Motor neuron (in vitro differentiated cells): ENCODE measurements at regions not wholly inside any gene's neighbourhood (a gene's known extent, or its start where the extent isn't known, plus 50 kb on each side); places are given as distances from the start of the nearest gene placed in this dataset.

ENCODE experiments used
- ATAC-seq, 8 experiments: fragments of 200-7000 bp; cut with Tn5 transposase; replicated peaks in 6 of 8; 2 replicates each; pipeline ENCODE4 v1.8.0; 2021; ENCODE audit warnings: mild to moderate bottlenecking in 8 of 8, moderate library complexity in 8 of 8
- H3K27ac ChIP-seq, 2 donors: fragments of 250-450 bp; sonication (Bioruptor Pico); 2 replicates each; pipeline ENCODE4 v1.9.0; 2021; ENCODE audit warnings: antibody characterized with exemption in 2 of 2, mild to moderate bottlenecking in 2 of 2, moderate library complexity in 1 of 2
- H3K4me1 ChIP-seq, 2 donors: fragments of 250-450 bp; sonication (Bioruptor Pico); replicated peaks in 1 of 2; 2 replicates each; pipeline ENCODE4 v1.6.1; 2021; ENCODE audit warnings: antibody characterized with exemption in 2 of 2, mild to moderate bottlenecking in 2 of 2, moderate library complexity in 1 of 2
- H3K4me3 ChIP-seq, 5 donors: fragments of 250-450 bp; sonication (Bioruptor Pico); 2 replicates each; pipeline ENCODE4 v1.9.0; 2021; ENCODE audit warnings: antibody characterized with exemption in 5 of 5, mild to moderate bottlenecking in 5 of 5, moderate library complexity in 4 of 5
- WGBS, 10 experiments: fragments of 450-650 bp; shearing (Covaris generic); methylation state at CpG; one replicate each; pipeline ENCODE4 v1.0.0; 2022; 5-methylcytosine and 5-hydroxymethylcytosine counted together
- in situ Hi-C, 9 experiments: fragments of 400-800 bp; cut with MboI; loops; one replicate each; pipeline ENCODE4 v1.15.0; 2021; ENCODE audit warnings: low sequenced_read_pairs in 9 of 9, low pct_unique_long_range_greater_than_20kb in 2 of 9; ENCODE audit not compliant: unreplicated experiment in 9 of 9

DNA sequence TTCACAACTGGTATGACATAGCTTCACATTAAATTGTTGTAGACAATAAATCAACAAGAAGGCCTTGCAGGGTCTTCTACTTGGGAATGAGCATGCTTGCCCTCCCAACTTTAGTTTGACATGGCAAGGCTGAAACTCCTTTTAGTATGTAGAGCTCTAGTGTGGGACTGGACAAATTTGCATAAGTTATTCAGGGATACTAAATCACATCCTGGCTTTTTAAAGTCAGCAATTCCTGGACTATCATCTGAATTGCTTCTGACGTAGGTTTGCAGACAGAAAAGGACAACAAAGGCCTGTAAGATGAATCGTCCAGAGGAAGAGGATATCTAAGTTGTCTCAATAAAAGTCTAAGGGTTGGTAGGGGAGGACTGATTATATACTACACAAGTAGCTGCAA lies 123.0 kb upstream of the MAGEB16 start:
- in situ Hi-C loops = no loop called here
- no peak overlapping the region for H3K27ac ChIP-seq
- ATAC-seq = peak in 6 of 8 experiments; percentile 11 to 83 (median 66)
- H3K4me1 ChIP-seq = peaks cover 0 to 14% of the 10 kb centered on the region in 2 donors
- 0 to 17% (median 6%) methylated on average over 1 to 2 of the region's 2 CpGs; no CpG with 5 or more reads in 6 of the 10 experiments for WGBS, 10 experiments
- H3K4me3 ChIP-seq = no peak overlapping the region

DNA sequence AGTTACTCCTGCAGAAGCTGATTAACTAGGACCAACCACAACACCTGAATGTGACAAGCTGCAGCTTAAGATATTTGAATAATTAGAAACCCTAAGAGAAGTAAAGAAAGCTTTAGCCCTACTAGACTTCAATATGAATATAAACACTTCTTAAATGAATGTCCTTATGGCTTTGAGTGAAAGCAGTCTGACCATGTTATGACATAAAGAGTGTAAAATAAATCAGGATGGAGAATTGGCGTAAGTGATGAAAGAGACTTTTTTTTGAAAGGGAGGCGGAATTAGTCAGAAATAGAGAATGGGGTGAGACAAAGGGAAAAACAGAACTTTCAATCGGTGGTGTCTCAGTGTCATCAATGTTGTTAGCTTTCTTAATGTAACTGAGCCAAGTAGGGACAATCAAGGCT lies 117.2 kb upstream of the MAGEB16 start:
- no peaks in the 10 kb centered on the region for H3K4me1 ChIP-seq
- WGBS, 10 experiments = 60 to 100% (median 90%) methylated on average over 1 to 3 of the region's 3 CpGs; no CpG with 5 or more reads in 3 of the 10 experiments
- ATAC-seq = no peak
- in situ Hi-C loops = no loop called here
- no peak overlapping the region for H3K27ac ChIP-seq
- H3K4me3 ChIP-seq = no peak overlapping the region

DNA sequence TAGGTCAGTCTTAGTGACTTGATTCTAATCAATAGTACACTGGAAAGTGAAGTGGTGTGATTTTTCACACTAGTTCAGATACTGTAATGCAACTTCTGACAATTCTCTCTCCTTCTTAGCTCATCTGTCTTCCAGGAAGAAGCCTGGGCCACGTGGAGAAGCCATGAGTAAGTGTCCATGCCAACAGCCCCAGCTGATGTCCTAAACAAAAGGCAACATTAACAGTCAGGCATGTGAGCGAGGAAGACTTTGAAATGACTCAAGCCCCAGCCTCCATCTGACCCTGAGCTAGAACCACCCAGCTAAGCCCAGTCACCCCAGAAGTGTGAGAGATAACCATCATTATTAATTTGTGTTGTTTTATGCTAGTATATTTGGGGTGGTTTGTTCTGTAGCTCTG lies 115.7 kb upstream of the MAGEB16 start:
- Histone ChIP-seq H3K27ac (no peak overlapping the region), H3K4me3 (no peak overlapping the region), H3K4me1 (no peaks in the 10 kb centered on the region)
- no peak for ATAC-seq
- WGBS, 10 experiments = 0 to 50% methylated on average over 1 to 2 of the region's 2 CpGs; no CpG with 5 or more reads in 8 of the 10 experiments
- in situ Hi-C loops = no loop called here

DNA sequence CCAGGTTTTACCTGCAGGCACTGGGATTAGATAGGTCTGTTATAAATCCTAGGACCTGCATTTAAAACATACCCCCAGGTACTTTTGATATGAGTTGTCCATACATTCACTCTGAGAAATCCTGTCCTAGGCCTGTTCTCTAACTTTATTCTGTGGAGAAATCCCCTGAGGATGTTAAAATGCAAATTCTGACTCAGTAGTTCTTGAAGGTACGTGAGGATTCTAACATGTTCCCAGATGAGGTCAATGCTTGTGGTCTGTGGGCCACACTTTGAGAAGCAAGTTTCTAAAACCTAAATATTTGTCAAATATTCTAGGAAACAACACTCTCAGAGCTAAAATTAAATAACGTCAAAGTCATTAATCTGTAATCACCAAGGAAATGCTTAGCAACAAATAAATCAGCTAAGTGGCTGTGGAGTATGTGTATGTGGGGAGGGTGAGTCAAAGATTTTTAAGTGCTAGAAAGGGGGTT lies 101.3 kb upstream of the MAGEB16 start:
- Histone ChIP-seq H3K27ac (no peak overlapping the region), H3K4me3 (no peak overlapping the region), H3K4me1 (peaks cover 0 to 6% of the 10 kb centered on the region in 2 donors)
- in situ Hi-C loops = no loop called here
- 0 to 100% (median 10%) methylated on average over 1 to 2 of the region's 2 CpGs; no CpG with 5 or more reads in 4 of the 10 experiments for WGBS, 10 experiments
- no peak for ATAC-seq

DNA sequence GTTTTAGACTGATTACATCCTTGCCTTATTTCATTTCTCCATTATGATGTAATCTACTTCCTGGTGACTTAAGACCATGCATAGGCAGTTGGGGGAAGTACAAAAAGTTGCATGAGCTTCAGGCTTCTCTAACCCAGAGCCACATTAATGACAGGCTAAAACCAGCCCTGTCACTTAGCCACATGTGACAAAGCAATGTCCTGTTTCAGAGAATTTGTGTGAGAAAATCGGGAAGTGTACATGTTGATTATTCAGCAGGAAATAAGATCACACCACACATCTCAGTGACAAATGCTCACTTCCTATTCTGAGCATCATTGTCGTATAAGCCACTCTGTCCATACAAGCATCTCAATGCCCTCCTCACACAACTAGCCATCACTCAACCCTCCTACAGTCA lies 98.5 kb upstream of the MAGEB16 start:
- in situ Hi-C loops = no loop called here
- ATAC-seq = no peak
- H3K4me1 ChIP-seq = no peaks in the 10 kb centered on the region
- 71% methylated on average over 2 of the region's 2 CpGs; no CpG with 5 or more reads in 9 of the 10 experiments for WGBS, 10 experiments
- no peak overlapping the region for H3K4me3 ChIP-seq
- H3K27ac ChIP-seq = no peak overlapping the region

DNA sequence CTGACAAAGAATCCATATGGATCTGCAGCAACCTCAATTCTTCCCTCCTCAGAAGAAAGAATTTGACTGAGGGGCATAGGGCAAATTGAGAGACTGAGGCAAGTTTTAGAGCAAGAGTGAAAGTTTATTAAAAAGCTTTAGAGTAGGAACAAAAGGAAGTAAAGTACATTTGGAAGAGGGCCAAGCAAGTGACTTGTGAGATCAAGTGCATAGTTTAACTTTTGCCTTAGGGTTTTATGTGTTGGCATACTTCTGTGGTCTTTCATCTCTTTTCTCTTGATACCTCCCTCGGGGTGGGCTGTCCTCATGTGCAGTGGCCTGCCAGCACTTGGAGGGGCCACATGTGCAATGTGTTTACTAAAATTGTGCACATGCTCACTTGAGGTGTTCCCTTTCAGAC lies 98.0 kb upstream of the MAGEB16 start:
- H3K4me1 ChIP-seq = no peaks in the 10 kb centered on the region
- ATAC-seq = no peak
- WGBS, 10 experiments = 0 to 60% methylated on average over 1 of the region's 1 CpG; no CpG with 5 or more reads in 8 of the 10 experiments
- no peak overlapping the region for H3K27ac ChIP-seq
- in situ Hi-C loops = no loop called here
- H3K4me3 ChIP-seq = no peak overlapping the region

DNA sequence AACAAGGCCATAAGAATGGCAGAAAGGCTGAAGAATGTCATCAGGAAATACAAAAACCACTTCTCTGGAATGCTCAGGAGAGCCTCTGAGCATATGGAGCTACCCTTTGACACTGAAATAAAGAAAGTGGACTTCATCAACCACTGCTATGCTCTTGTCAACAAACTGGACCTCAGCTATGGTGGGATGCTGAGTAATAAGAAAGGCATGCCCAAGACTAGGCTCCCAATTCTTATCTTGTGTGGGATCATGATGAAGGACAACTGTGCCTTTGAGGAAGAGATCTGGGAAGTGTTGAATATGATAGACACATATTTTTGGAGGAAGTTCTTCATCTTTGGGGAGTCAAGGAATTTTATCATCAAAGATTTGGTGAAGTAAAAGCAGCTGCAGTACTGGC lies 86.9 kb upstream of the MAGEB16 start:
- Histone ChIP-seq H3K4me1 (no peaks in the 10 kb centered on the region), H3K27ac (no peak overlapping the region), H3K4me3 (no peak overlapping the region)
- ATAC-seq = no peak
- in situ Hi-C loops = no loop called here

DNA sequence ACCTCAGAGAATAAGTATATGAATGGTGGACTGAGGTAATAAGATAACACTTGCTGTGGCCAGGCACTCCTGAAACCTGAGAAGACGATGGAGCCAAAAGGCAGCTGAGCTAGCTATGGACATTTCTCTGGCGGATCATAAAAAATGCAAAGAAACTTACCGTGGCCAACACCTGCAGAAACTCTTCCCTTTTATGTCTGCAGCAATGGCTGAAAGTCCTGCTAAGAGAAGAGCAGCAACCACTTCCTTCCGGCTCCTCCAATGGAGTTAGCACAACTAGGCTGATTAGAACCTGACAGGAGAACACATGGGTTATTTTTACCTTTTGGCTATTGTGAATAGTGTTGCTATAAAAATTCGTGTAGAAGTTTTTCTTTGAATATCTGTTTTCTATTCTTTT lies 76.0 kb upstream of the MAGEB16 start:
- no peak overlapping the region for H3K4me3 ChIP-seq
- no peak for ATAC-seq
- in situ Hi-C loops = no loop called here
- H3K27ac ChIP-seq = no peak overlapping the region
- H3K4me1 ChIP-seq = no peaks in the 10 kb centered on the region
- WGBS, 10 experiments = 0 to 70% (median 49%) methylated on average over 1 to 5 of the region's 5 CpGs; no CpG with 5 or more reads in 2 of the 10 experiments

DNA sequence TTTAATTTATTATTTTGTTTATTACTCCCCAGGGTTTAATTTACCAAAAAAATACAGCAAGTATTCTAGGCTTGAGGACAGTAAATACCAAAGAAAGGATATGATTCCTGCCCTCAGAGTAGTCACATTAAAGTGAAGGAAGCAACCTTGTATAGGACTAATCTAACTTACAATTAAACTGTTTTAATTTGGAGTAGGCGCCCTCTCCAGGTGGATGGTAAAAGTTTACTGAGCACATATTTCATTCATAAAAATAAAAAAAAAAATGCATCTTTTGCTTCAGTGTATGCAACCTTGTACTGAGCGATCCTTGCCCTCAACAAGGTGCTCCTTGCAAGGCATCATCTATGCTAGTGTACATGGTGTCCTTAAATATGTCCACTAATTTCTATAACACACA lies 72.0 kb upstream of the MAGEB16 start:
- 0 to 44% (median 0%) methylated on average over 1 to 2 of the region's 2 CpGs; no CpG with 5 or more reads in 5 of the 10 experiments for WGBS, 10 experiments
- Histone ChIP-seq H3K4me3 (no peak overlapping the region), H3K27ac (no peak overlapping the region), H3K4me1 (no peaks in the 10 kb centered on the region)
- ATAC-seq = no peak
- in situ Hi-C loops = no loop called here

DNA sequence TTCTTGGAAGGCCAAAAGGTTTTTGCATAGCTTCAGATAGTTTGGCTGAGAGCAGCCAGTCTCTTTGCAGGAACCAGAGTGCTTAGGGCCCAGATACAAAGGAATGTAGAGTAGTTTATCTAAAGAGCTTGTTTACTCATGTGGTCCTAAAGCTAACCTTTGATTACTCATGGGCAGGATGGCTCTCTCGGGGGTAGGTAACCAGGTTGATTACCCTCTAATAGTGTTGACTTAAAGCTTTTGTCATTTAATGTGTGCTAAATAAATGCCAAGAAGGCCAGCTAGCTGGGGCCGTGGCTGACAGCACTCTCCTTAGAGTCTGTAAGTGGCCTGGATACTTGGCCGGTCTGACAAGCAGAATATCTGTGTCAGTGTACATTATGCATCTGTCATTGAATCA lies 69.7 kb upstream of the MAGEB16 start:
- H3K4me1 ChIP-seq = no peaks in the 10 kb centered on the region
- 0 to 20% (median 17%) methylated on average over 1 to 3 of the region's 3 CpGs; no CpG with 5 or more reads in 7 of the 10 experiments for WGBS, 10 experiments
- H3K27ac ChIP-seq = no peak overlapping the region
- no peak overlapping the region for H3K4me3 ChIP-seq
- no peak for ATAC-seq
- in situ Hi-C loops = no loop called here

DNA sequence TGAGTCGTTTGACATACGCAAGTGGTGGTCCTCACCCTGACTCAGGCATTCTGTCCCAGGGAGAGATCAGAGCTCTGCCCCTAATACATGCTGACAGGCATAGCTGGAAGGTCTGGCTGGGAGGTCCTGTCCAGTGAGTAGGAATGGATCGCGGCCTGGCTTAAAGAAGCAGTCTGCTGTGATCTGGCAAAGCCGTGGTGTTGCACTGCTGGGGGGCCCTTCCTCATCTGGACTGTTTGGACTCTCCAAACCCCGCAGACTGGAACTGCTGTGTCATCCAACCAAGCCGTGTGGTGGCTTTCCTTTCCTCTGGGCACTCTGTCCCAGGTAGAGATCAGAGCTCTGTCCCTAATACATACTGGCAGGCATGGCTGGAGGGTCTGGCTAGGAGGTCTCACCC lies 64.3 kb upstream of the MAGEB16 start:
- ATAC-seq = no peak
- 52 to 80% (median 78%) methylated on average over 1 to 2 of the region's 7 CpGs; no CpG with 5 or more reads in 7 of the 10 experiments for WGBS, 10 experiments
- Histone ChIP-seq H3K4me1 (no peaks in the 10 kb centered on the region), H3K27ac (no peak overlapping the region), H3K4me3 (no peak overlapping the region)
- in situ Hi-C loops = no loop called here

DNA sequence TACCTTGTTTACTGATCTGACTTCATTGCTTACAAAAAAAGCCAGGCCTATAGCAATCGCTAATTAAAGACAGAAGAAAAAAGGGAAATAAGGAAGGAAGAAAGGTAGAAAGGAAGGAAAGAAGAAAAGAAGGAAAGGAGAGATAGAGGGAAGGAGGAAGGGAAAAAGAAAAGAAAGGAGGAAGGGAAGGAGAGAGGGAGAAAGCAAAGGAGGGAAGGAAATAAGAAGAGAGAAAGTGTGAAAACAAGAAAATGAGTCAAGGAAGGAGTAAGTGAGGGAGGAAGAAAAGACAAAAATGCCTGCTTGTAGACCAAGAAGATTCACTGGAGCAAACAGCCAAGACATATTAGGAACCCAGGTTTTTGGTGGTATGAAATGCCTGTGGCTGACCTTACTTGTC lies 57.0 kb upstream of the MAGEB16 start:
- Histone ChIP-seq H3K4me1 (no peaks in the 10 kb centered on the region), H3K27ac (no peak overlapping the region), H3K4me3 (no peak overlapping the region)
- in situ Hi-C loops = no loop called here
- ATAC-seq = no peak
- WGBS, 10 experiments = 51 to 100% (median 83%) methylated on average over 1 of the region's 1 CpG; no CpG with 5 or more reads in 5 of the 10 experiments

DNA sequence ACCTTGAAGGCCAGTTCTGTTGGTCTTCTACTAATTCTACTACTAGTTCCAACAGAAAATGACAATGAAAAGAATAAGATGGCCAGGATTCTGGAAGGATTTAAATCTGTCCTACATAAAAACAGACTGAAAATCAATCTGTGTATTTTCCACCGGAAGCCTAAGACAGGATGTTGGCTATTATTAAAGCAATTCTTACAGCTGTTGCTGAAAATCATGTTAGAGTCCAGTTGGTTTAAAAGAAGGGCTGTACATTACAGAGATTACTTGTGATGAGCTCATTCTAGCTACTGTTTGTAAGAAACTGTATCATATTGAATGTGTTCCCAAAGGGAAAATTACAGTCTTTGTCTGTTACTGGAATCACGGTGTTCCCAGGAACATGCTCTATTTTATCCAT lies 54.8 kb upstream of the MAGEB16 start:
- no peak overlapping the region for H3K4me3 ChIP-seq
- in situ Hi-C loops = no loop called here
- no peaks in the 10 kb centered on the region for H3K4me1 ChIP-seq
- WGBS, 10 experiments = 0 to 82% (median 58%) methylated on average over 2 of the region's 2 CpGs; no CpG with 5 or more reads in 6 of the 10 experiments
- ATAC-seq = no peak
- H3K27ac ChIP-seq = no peak overlapping the region
